Activated effector memory CD4-positive, alpha-beta T cell treated with Interleukin-2 at 50 U/mL for 16 hours (primary cell): ENCODE measurements at regions not wholly inside any gene's neighbourhood (a gene's known extent, or its start where the extent isn't known, plus 50 kb on each side); places are given as distances from the start of the nearest gene placed in this dataset.

Source experiments
- DNase-seq: peaks from one replicate; pipeline ENCODE4 v3.0.0-alpha.2; 2020

DNA sequence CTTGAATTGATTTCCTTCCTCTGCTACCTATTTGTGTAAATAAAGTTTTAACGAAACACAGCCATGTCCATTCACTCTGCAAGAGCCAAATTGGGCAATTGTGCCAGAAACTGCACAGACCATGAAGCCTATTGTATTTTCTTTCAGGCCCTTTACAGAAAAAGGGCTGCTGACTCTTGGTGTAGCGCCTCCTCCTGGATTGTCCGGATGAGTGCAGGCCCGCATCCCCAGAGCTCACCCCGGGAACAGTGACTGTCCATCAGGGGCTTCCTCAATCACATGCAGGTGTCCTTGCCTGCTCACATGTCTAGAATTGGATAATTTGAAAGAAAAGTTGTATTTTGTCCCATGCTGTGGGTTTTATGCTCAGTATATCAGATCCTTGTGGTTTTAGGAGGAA lies 1282.2 kb downstream of the AACS start:
- DNase-seq = no peak

DNA sequence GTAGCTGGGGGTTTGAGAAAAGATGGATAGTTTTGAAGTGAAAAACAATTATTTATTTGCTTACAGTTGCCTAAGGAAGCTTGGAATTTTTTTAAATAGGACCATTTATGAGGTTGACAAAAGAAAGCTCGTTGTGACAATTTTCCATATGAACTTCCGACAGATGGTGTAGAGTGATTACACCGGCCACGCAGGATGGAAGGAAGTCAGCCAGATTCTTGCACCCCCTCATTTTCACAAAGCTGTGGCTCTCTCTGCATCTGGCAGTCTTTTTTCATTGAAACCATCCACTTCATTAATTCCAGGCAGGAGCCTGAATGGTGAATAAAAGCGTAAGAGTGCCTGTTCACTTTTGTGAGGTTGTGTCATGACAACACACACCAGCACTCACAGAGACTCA lies 1284.1 kb downstream of the AACS start:
- no peak for DNase-seq

DNA sequence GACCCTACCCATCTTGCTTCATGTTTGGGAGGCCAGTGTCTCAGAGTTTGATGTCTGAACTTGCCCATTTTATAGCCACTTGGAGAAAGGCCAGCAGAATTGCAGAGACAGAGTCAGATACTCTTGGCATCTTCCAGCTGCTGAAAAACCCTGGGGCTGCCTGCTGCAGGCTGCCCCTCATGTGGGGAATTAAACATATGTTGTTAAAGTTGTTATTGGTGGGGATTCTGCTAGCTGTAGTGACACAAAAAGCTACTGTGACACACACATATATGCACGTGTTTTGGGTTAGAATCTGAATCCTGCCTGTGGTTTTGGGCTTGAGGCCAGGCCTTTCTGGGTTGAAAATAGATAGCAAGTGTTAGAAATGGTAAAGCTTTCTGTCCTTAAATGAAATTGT lies 1288.4 kb downstream of the AACS start:
- no peak for DNase-seq

DNA sequence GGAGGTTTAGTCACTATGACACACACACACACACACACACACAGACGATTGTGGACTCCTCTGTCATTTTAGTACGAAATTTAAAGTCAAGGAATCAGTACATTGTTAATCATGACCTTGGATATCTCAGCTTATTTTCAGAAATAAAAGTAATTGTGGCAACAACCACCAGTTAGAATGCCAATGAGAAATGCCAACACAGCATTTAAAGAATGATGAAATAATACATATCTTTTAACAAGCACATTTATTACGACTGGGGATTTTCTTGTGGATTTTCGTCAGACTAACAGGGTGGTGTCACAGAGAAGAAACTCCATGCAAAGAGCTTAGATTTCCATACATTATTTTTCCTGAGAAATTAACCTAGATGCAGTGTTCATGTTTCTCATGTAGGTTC lies 1289.4 kb downstream of the AACS start:
- DNase-seq = no peak

DNA sequence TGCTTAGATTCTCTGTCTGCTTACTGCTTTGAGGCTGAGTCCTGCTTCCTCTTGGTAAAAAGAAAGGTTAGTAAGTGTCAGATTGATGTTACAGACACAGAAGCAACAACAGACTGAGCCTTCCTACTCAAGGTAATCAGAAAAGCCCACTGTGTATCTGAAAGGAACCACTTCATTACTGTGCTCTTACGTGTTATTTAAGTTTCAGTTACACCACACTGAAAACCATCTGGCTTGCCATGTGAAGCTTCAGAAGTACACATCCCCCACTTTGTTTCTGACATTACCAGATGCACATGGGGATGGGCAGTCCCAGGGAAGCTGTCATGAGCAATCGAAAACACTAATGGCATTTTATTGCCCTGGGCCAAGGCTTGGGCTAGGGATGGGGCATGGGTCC lies 1290.1 kb downstream of the AACS start:
- no peak for DNase-seq

DNA sequence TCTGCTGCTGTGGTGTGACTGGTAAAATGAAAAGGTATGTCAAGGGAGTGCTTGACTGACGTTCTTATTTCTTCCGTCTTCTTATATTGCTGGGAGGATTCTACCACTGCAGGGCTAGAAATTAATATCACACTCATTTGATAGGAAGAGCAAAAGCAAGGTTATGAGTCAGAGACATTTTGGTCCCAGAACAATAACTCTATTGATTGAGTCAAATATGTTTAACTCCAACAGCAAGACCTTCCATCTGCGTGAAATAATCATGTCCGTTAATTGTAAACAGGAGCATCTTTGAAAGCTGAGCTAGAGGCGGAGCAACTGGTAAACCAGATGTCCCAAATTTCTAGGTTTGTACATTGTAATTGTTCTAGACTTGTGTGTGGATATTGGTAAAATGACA lies 1293.6 kb downstream of the AACS start:
- no peak for DNase-seq

DNA sequence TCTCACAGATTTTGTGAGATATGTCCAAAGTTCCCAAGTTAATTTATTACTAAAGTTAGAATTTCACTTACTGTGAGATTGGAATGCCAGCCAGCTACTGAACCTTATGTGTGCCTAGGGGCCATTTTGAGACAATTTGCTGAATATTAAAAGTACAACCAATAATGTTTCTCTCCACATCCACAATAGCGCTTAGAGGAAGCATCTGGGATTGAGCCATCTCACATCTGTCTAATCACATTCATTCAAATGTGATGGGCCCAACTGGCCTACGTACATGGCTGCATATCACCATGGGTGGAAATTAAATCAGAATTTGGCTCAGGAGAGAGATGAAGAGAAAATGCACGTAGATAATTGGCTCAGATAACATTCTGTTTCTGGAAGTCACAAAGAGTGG lies 1294.0 kb downstream of the AACS start:
- no peak for DNase-seq

DNA sequence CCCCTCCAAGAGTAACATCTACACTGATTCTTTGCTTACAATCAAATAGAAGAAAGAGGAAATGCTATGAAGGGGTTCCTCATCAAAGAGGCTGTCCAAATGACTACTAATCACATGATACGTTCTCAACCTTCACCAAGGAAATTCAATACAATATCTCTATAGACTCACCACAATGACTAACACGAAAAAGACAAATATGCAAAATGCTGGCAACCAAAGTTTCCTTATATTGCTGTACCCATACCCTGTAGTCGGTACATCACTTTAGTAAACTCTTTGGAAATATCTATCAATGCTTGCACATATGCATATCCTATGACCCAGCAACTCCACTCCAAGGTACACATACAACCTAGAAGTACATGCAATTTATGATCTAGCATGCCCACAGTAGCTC lies 1296.6 kb downstream of the AACS start:
- DNase-seq = no peak

DNA sequence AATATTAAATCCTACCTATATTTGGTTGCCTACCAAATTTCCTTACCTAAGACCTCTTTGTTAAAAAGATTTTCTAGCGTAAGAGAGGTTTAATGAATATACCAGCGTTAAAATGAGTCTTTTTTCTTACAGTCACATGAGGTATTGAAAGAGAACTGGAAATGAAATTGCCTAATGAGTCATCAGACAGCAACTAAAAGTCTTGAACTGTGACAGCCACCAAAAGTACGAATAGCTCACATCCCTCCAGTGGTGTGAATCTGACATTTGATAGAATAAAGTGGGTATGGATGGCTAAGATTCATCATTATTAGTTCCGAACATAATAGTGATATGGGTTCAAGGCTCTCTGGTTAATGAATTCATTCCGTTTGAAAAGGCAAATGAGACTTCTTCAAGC lies 1297.3 kb downstream of the AACS start:
- no peak for DNase-seq

DNA sequence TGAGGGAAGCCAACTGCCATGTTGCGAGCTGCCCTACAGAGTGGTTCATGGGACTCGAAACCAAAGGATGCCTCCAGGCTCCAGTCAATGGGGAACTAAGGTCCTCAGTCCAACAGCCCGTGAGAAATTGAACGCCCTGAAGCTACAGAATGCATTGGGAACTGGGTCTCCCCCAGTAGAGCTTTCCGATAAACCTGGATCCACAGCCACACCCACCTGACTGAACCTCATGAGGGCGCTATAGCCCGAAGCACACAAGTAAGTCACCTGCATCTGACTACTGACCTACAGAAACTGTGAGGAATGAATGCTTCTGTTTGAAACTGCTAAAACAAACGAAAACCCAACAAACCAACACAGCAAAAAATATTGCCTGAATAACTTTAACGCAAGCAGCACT lies 1297.7 kb downstream of the AACS start:
- no peak for DNase-seq

DNA sequence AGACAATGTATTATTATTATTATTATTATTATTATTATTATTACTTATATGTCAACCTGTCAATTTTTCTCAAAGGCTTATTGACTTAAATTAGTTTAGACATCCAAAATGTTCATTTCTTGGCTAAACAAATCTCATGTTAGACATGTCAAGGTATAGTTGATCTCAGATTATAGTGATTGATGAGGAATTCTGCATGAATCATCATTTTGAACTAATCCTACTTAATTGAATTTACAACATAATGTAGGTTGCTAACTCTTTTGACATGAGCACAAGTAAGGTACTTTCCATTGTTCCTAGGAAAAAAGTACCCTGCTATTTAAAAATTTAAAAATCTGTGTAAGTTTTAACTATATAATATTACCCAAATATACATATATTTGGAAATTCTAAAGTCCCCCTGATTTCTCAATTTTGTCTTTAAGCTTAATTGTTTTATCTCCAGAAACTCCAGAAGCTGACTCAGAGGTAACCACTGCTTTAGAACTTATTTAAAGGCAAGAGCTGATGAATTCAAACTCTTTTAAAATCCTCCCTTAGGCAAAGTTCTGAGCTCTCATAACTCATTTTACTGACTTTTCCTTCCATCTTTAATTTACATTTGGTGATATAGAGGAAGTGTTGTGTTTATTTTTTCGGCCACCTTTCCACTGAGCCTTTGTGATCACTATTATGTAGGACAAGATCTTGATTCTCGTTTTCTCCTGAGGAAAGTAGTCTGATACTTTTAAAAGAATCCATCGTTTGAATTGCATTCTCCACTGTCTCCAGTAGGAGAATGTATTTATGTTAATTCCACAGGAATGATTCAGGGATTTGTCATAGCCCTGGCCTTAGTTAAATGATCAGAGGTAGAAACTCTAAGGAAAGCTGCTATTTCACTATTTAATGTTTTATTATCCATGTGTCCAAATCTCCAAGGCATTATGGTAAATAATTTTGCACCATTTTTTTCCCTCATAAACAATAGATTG lies 1304.5 kb downstream of the AACS start:
- DNase-seq = no peak

DNA sequence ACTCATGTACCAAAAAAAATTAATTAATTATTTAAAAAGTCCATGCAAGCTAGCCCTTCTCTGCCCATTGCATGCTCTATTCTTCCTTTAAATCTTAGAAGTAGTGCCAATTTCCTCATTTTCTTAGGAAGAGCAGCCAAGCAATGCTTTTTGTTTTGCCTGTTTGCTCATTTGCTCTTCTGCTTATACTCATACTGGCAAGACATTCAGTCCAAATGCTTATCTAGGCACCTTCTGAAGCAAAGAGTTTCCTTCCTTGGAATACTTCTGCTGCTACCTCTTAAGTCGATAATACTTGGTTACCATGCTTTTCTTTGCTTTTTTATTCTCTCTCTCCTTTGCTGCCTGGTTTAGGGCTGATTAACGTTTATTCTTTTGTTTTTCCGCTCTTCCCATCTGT lies 1318.3 kb downstream of the AACS start:
- DNase-seq = no peak

DNA sequence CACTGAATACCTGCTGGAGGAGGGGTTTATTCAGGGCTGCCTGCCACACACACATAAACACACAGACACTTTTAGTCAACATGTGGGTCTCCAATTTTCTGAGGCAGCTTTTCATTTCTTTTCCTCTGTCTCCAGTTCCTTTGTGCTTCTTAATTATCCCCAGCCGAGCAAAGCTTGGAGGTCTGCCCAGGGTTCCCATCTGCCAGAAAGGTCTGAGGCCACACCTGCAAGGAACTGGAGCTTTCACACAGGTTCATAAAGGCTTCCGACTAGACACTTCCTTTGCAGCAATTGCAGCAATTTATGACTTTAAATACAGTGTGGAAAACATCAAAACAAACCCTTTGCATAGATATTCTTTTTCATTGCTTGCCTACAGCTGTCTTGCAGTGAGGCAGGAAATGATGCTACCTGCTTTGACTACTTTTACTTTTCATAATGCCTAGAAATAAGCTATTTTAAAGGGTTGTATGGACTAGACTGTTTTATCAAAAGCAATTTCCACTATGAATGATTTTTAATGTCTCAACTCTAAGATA lies 1318.9 kb downstream of the AACS start:
- DNase-seq = no peak

DNA sequence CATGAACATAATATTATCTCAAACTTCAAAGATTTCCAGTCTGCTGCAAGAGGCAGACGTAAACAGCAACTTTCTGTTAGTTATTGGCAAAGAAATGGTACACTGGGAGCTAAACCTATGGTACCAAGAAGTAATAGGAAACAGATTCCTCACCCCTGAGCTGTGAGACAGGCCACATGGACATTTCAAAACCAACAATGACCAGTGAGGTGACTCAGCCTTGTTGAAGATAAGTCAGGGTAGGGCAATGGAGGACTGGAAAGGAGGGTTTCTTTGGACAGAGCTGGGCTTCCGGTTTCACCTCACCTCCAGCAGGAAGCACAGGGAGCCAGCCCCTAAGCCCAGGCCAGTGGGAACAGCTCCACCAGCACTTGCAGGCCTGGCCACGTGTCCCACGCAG lies 1320.5 kb downstream of the AACS start:
- no peak for DNase-seq

DNA sequence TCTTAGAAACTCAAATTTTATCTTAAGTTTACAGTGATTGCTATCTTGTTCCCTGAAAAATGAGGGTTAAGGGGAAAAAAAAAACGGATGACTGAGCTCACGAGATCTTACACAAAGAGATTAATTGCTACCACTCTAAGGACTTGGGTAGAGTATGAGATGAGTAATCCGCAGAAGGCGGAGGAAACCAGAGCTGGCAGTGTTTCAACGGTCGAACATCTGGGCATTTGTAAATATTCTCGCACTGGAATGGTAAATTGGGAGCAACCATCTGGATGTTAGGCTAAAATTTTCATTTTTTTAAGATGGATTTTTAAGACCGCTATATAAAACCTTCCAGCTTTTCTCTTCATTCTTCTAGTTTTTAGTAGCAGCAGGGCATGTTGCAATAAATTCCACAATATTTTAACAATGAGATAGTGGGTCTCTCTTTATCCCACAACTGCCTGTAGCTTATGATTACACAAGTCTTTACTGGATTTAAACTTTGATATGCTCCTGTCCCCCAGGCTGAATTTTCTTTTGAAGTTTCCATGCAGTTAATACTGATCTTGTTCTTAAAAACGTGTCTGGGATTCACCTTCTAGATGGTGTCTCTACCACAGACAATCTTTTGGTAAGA lies 1324.1 kb downstream of the AACS start:
- DNase-seq = no peak

DNA sequence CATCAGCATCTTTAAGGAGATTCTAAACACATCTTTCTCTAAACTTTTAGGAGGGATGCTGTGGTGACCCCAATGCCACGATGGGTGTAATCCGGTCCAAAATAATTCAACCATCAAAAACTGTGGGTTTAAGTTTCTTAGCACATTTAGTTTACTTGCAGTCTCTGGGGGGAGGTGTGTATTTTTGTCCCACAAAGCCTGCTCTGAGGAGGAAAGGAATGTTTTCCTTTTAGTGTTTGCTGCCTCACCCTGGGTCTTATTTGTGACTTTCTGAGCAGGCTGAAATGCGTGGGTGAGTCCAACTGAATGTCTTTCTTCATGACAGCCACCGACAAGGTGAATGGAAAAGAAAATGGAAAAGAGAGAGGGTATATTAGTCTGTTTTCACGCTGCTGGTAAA lies 1324.7 kb downstream of the AACS start:
- no peak for DNase-seq

DNA sequence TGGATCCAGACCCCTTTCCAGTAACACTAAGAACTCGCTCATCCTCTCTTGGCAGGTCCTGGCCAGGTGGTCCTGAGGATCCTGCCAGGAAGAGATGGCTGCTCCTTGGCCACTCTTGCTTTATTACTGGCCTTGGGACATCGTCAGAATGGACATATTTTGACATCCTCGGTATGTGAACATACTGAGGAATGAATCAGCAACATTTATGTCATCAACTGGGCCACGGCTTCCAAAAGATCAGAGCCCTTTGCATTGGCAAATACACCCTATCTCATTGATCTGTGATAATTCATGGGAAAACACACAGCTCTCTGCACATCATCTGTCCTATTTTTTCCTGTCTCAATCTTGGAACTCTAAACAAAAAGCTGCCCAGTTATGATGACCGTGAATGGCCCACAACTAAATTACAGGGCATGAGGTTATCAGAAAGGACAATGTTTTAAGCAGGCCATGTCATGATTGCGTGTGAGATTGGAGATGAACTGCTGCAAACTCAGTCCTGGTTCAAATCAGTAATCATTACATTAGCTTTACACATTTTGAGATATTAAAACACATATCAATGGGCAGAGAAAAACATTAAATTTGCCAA lies 1325.8 kb downstream of the AACS start:
- DNase-seq = no peak

DNA sequence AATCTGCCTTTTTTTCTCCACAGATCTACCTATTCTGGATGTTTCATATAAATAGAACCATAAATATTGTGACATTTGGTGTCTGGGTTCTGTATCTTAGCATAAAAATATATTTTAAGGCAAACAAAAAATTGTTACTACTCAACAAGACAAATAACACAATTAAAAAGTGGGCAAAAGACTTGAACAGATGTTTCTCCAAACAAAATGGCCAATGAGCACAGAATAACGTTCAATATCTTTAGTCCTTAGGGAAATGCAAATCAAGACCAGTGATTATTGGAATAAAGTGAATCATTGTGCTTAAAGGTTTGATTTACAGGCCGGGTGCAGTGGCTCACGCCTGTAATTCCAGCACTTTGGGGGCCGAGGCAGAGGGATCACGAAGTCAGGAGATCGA lies 1331.3 kb downstream of the AACS start:
- no peak for DNase-seq

DNA sequence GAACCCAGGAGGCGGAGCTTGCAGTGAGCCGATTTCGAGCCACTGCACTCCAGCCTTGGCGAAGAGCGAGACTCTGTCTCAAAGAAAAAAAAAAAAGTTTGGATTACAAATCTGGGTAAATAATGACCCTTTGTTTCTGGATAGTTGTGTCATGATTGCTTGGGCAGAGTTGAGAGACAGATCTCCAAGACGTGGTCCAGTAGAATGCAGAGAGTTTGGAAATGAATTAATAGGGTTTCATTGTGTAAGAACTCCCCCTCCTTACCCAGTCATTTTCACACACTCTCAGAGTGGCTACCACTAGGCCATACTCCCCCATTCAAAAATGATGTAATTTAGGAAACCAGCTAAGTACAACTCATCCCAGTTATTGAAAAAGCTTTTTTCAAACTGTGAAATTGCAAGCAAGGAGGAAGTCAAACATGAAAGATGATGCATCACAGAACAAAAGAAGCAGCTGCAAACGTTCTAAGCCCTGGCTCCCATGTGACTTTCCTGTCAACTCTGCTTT lies 1331.9 kb downstream of the AACS start:
- no peak for DNase-seq

DNA sequence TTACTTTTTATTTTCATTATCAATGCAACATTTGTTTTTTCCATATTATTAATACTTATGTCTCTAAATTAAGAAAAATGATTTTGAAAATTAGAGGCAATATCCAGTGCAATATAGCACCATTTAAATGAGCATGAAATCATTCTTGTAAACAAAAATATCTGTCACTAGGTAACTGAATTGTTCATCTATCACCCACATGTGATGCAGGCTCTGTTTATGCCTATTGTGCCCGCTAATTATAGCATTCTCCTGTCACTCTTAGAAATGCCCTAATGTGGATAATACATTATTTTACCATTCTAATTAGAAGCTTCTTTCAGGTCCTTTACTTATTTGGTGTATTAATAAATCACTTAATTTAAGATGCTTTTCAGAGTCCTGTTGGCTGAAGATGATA lies 1332.4 kb downstream of the AACS start:
- DNase-seq = no peak

DNA sequence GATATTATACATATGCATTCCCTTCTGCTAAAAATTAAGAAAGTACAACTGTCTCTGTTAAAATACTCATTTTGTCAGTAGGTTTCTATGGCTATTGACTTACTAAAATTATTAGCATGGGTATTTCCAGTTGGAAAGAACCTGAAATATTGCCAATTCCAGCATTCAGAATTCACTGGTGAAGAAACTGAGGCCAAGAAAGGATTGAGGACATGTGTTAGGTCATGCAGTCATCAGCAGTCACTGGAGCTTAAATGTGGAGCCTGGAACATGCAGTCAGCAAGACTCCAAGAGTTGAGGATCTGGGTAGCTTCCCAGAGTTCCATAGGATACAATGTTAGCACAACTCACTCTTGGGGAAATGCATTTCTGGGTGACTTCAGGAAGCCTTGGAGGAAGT lies 1335.6 kb downstream of the AACS start:
- DNase-seq = no peak

DNA sequence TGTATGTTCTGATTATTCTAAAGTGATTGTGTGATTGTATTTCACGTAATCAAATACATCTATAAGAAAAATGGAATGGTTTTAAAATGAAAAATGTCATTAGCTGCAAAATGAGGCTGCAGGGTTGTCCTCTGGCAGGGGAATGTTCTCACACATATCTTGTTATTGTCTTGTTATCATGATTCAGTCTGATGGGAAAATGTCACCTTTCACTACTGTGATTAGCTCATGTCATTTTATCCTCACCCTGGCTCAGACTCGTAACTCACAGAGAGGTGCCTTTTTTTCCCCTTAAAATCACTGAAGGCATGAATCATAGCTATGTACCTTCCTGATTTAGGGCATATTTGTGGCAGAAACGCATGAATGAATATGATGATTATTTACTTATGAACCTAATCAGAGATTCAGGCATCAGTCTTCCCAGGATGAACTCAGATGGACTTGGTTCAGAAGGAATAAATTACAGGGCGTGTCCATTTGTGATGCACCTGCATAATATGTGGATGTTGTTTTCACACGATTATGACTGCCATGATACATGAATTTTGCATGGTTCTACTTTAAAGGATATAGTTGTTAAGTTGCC lies 1339.2 kb downstream of the AACS start:
- DNase-seq = no peak

DNA sequence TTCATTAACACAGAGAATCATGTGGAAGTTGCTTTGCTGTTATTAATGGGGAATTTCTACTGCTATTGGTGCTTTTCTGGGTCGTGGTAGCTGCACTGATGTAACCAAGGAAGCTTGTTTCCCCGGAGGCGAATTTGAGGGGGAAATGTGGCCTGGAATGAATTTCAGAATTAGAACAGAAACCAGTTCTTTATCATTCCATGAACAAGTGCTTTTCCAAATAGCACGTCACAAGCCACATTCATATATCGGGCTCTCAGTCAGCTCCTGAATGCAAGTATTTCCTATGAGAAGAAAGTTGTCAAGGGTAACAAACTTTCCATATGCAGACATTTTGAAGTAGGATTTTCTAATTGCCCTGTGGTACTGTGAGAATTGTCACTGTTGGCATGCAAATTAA lies 1353.2 kb downstream of the AACS start:
- DNase-seq = no peak
